ENCODE measurements at regions not wholly inside any gene's neighbourhood (a gene's known extent, or its start where the extent isn't known, plus 50 kb on each side); places are given as distances from the start of the nearest gene placed in this dataset.

- no peak for TF ChIP-seq EZH2 (IDR thresholded peaks at IDR 0.05; ENCODE audit: borderline replicate concordance, low read length)
- TF ChIP-seq CTCF (IDR thresholded peaks at IDR 0.05; ENCODE audit: low read length): no peak
- Histone ChIP-seq H3K4me3 (ENCODE audit: low read depth, low read length, poor library complexity, severe bottlenecking) (no peak overlapping the region), H2AFZ (ENCODE audit: low read length) (no peak overlapping the region), H3K9me2 (ENCODE audit: low read depth, low read length) (no peaks in the 10 kb centered on the region), H4K20me1 (ENCODE audit: insufficient read depth, low read length) (no peaks in the 10 kb centered on the region), H3K4me1 (ENCODE audit: insufficient read depth, low read length, severe bottlenecking) (no peaks in the 10 kb centered on the region), H3K9me3 (ENCODE audit: low read length) (no peaks in the 10 kb centered on the region), H3K79me2 (ENCODE audit: insufficient read depth, low read length) (no peaks in the 10 kb centered on the region), H3K27me3 (ENCODE audit: insufficient read depth, low read length) (no peaks in the 10 kb centered on the region), H3K4me2 (ENCODE audit: low read length) (no peak overlapping the region), H3K9ac (ENCODE audit: low read length) (no peak overlapping the region), H3K36me3 (ENCODE audit: insufficient read depth, low read length) (no peaks in the 10 kb centered on the region), H3K27ac (ENCODE audit: low read depth, low read length, poor library complexity, severe bottlenecking) (no peak overlapping the region), H3F3A (ENCODE audit: insufficient read depth, low read length) (no peaks in the 10 kb centered on the region)
Observed at GRCh38 chr5:39713250-39713916, 288.6 kb upstream of the DAB2 start.

GRCh38 chr5:39712316-39713249 lies 287.8 kb upstream of the DAB2 start:
- no peaks in the 10 kb centered on the region for H3K36me3 ChIP-seq (ENCODE audit: insufficient read depth, low read length)
- no peak overlapping the region for H3K9ac ChIP-seq (ENCODE audit: low read length)
- no peaks in the 10 kb centered on the region for H3K79me2 ChIP-seq (ENCODE audit: insufficient read depth, low read length)
- no peaks in the 10 kb centered on the region for H3K9me2 ChIP-seq (ENCODE audit: low read depth, low read length)
- no peaks in the 10 kb centered on the region for H3K27me3 ChIP-seq (ENCODE audit: insufficient read depth, low read length)
- no peak overlapping the region for H3K27ac ChIP-seq (ENCODE audit: low read depth, low read length, poor library complexity, severe bottlenecking)
- no peaks in the 10 kb centered on the region for H3K9me3 ChIP-seq (ENCODE audit: low read length)
- H3K4me2 ChIP-seq (ENCODE audit: low read length): no peak overlapping the region
- no peak overlapping the region for H3K4me3 ChIP-seq (ENCODE audit: low read depth, low read length, poor library complexity, severe bottlenecking)
- H4K20me1 ChIP-seq (ENCODE audit: insufficient read depth, low read length): no peaks in the 10 kb centered on the region
- H3F3A ChIP-seq (ENCODE audit: insufficient read depth, low read length): no peaks in the 10 kb centered on the region
- no peak overlapping the region for H2AFZ ChIP-seq (ENCODE audit: low read length)
- TF ChIP-seq CTCF (IDR thresholded peaks at IDR 0.05; ENCODE audit: low read length) (no peak), EZH2 (IDR thresholded peaks at IDR 0.05; ENCODE audit: borderline replicate concordance, low read length) (no peak)
- no peaks in the 10 kb centered on the region for H3K4me1 ChIP-seq (ENCODE audit: insufficient read depth, low read length, severe bottlenecking)

DNA sequence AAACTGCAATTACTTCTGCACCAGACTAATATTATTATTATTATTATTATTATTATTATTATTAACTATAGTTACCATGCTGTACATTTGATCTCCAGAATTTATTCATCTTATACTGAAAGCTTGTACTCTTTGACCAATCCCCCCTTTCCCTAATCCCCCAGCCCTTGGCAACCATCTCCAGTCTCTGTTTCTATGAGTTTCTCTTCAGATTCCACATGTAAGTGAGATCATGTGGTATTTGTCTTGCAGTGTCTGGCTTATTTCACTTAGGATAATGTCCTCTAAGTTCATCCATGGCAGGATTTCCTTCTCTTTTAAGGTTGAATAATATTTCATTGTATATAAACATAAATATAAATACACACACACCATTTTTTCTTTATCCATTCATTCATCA lies 287.0 kb upstream of the DAB2 start:
- H4K20me1 ChIP-seq (ENCODE audit: insufficient read depth, low read length): no peaks in the 10 kb centered on the region
- H3K79me2 ChIP-seq (ENCODE audit: insufficient read depth, low read length): no peaks in the 10 kb centered on the region
- H2AFZ ChIP-seq (ENCODE audit: low read length): no peak overlapping the region
- no peak overlapping the region for H3K9ac ChIP-seq (ENCODE audit: low read length)
- no peaks in the 10 kb centered on the region for H3K36me3 ChIP-seq (ENCODE audit: insufficient read depth, low read length)
- no peaks in the 10 kb centered on the region for H3K4me1 ChIP-seq (ENCODE audit: insufficient read depth, low read length, severe bottlenecking)
- no peak overlapping the region for H3K4me2 ChIP-seq (ENCODE audit: low read length)
- TF ChIP-seq EZH2 (IDR thresholded peaks at IDR 0.05; ENCODE audit: borderline replicate concordance, low read length): no peak
- no peak for TF ChIP-seq CTCF (IDR thresholded peaks at IDR 0.05; ENCODE audit: low read length)
- H3K27me3 ChIP-seq (ENCODE audit: insufficient read depth, low read length): no peaks in the 10 kb centered on the region
- no peak overlapping the region for H3K27ac ChIP-seq (ENCODE audit: low read depth, low read length, poor library complexity, severe bottlenecking)
- no peaks in the 10 kb centered on the region for H3K9me2 ChIP-seq (ENCODE audit: low read depth, low read length)
- no peak overlapping the region for H3K4me3 ChIP-seq (ENCODE audit: low read depth, low read length, poor library complexity, severe bottlenecking)
- no peaks in the 10 kb centered on the region for H3K9me3 ChIP-seq (ENCODE audit: low read length)
- no peaks in the 10 kb centered on the region for H3F3A ChIP-seq (ENCODE audit: insufficient read depth, low read length)
